Motor neuron (in vitro differentiated cells): ENCODE measurements at regions not wholly inside any gene's neighbourhood (a gene's known extent, or its start where the extent isn't known, plus 50 kb on each side); places are given as distances from the start of the nearest gene placed in this dataset.
A peak's percentile ranks its signal among the peaks of the same experiment; 100 is the strongest.
"Not testable (repeated sequence)": the region's sequence is repeated elsewhere in the genome, so short reads cannot be mapped to it uniquely, and the experiment has no call there.

Experiments
- ATAC-seq, 8 experiments: fragments of 200-7000 bp; cut with Tn5 transposase; replicated peaks in 6 of 8; 2 replicates each; pipeline ENCODE4 v1.8.0; 2021; ENCODE audit warnings: mild to moderate bottlenecking in 8 of 8, moderate library complexity in 8 of 8
- H3K27ac ChIP-seq, 2 donors: fragments of 250-450 bp; sonication (Bioruptor Pico); 2 replicates each; pipeline ENCODE4 v1.9.0; 2021; ENCODE audit warnings: antibody characterized with exemption in 2 of 2, mild to moderate bottlenecking in 2 of 2, moderate library complexity in 1 of 2
- H3K4me1 ChIP-seq, 2 donors: fragments of 250-450 bp; sonication (Bioruptor Pico); replicated peaks in 1 of 2; 2 replicates each; pipeline ENCODE4 v1.6.1; 2021; ENCODE audit warnings: antibody characterized with exemption in 2 of 2, mild to moderate bottlenecking in 2 of 2, moderate library complexity in 1 of 2
- H3K4me3 ChIP-seq, 5 donors: fragments of 250-450 bp; sonication (Bioruptor Pico); 2 replicates each; pipeline ENCODE4 v1.9.0; 2021; ENCODE audit warnings: antibody characterized with exemption in 5 of 5, mild to moderate bottlenecking in 5 of 5, moderate library complexity in 4 of 5
- WGBS, 10 experiments: fragments of 450-650 bp; shearing (Covaris generic); methylation state at CpG; one replicate each; pipeline ENCODE4 v1.0.0; 2022; 5-methylcytosine and 5-hydroxymethylcytosine counted together
- in situ Hi-C, 9 experiments: fragments of 400-800 bp; cut with MboI; loops; one replicate each; pipeline ENCODE4 v1.15.0; 2021; ENCODE audit warnings: low sequenced_read_pairs in 9 of 9, low pct_unique_long_range_greater_than_20kb in 2 of 9; ENCODE audit not compliant: unreplicated experiment in 9 of 9

DNA sequence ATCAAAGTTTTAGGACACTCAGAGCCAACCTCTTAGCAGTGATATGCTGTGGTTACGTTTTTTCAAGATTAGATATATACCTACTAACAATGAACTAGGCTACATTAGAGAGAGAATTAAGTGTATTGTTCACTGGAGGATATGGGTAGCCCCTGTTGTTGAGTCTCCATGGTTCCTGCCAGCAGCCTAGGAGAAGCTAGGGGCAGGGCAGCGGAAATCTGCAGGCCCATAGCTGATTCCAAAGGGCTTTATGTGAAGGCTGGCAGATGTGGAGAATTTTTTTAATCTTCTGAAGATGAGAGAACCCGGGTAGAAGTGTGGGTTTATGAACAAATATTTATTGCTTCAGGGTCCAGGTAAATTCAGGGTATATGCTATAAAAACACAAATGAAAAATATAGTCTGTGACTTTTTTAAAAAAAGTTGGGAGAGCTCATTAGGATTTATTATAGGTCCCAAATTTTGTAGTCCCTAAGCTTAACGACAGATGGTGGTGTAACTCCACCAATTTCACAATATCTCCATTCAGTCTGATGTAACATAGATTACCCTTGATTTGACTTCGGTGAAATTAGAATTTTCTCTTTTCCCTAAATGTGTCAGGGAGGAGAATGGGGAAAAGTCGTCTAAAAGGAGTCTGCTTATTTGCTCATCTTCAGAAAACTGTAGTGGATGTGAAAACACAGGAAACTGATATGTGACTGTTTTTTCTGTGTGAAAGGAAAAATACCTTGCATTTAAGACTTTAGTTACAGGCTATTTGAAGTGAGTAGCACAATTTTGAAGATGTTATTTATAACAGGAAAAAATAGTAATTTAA, 163.0 kb upstream of the PPP1R3A start:
- WGBS, 10 experiments: 6 to 35% (median 23%) methylated on average over 1 to 6 of the region's 6 CpGs
- no peak overlapping the region for H3K27ac ChIP-seq
- in situ Hi-C loops: loop anchor here in 3 of 9 experiments (10.0 to 25.0 kb wide), 3 partner anchors 330 to 580 kb away; partner anchors contain the start of gene FOXP2 (in 2 of the 3)
- ATAC-seq: peak in 1 of 8 experiments; percentile 7
- peak overlapping the region in 1 of 5 donors; percentile 28 for H3K4me3 ChIP-seq
- peaks cover 5 to 16% of the 10 kb centered on the region in 2 donors for H3K4me1 ChIP-seq

DNA sequence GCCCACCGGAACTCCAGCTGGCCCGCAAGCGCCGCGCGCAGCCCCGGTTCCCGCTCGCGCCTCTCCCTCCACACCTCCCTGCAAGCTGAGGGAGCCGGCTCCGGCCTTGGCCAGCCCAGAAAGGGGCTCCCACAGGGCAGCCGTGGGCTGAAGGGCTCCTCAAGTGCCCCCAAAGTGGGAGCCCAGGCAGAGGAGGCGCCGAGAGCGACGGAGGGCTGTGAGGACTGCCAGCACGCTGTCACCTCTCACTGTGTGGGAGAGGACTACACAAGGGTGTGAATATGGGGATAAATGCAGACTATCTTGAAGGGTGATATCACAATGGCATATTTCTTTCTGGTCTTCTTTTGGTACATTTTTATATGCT, 158.3 kb upstream of the PPP1R3A start:
- not testable (repeated sequence) for H3K4me3 ChIP-seq, H3K4me1 ChIP-seq, H3K27ac ChIP-seq, ATAC-seq
- 80 to 100% (median 94%) methylated on average over 1 to 7 of the region's 18 CpGs; no CpG with 5 or more reads in 7 of the 10 experiments for whole genome bisulfite sequencing, 10 experiments
- in situ Hi-C loops: loop anchor here in 2 of 9 experiments (25.0 kb wide), 2 partner anchors 335 to 585 kb away; partner anchors contain the start of gene FOXP2 (in 1 of the 2)

DNA sequence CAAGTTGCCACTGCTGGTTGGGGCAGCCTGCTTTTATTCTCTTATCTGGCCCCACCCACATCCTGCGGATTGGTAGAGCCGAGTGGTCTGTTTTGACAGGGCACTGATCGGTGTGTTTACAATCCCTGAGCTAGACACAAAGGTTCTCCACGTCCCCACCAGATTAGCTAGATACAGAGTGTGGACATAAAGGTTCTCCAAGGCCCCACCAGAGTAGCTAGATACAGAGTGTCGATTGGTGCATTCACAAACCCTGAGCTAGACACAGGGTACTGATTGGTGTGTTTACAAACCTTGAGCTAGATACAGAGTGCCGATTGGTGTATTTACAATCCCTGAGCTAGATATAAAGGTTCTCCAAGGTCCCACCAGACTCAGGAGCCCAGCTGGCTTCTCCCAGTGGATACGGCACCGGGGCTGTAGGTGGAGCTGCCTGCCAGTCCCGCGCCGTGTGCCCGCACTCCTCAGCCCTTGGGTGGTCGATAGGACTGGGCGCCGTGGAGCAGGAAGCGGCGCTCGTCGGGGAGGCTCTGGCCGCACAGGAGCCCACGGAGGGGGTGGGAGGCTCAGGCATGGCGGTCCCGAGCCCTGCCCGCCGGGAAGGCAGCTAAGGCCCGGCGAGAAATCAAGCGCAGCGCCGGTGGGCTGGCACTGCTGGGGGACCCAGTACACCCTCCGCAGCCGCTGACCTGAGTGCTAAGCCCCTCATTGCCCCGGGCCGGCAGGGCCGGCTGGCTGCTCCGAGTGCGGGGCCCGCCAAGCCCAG, 157.8 kb upstream of the PPP1R3A start:
- in situ Hi-C loops: loop anchor here in 2 of 9 experiments (25.0 kb wide), 2 partner anchors 336 to 586 kb away; partner anchors contain the start of gene FOXP2 (in 1 of the 2)
- WGBS, 10 experiments: 95 to 100% (median 100%) methylated on average over 3 to 4 of the region's 38 CpGs; no CpG with 5 or more reads in 7 of the 10 experiments
- not testable (repeated sequence) for ATAC-seq, H3K4me1 ChIP-seq, H3K27ac ChIP-seq, H3K4me3 ChIP-seq

DNA sequence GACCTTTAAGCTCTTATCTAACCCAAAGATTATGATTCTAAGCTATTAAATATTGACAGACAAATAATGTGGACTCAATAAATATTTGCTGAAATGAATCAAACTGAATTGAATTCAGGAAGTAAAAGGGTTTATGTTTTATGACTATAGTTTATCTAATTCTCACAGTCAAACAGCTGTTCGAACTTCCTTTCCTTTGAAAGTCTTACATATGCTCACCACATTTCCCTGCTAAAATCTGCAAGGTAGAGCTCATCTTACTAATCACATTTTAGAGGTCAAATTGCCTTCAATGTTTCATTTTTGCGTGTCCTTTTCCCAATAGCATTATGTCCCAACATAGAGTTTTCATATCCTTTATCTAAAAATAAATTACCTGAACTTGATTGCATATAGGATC, 154.9 kb upstream of the PPP1R3A start:
- Histone ChIP-seq H3K4me3 (no peak overlapping the region), H3K4me1 (no peaks in the 10 kb centered on the region), H3K27ac (no peak overlapping the region)
- no peak for ATAC-seq
- in situ Hi-C loops: no loop called here
- WGBS, 10 experiments: 0 to 100% (median 85%) methylated on average over 2 of the region's 2 CpGs; no CpG with 5 or more reads in 2 of the 10 experiments

DNA sequence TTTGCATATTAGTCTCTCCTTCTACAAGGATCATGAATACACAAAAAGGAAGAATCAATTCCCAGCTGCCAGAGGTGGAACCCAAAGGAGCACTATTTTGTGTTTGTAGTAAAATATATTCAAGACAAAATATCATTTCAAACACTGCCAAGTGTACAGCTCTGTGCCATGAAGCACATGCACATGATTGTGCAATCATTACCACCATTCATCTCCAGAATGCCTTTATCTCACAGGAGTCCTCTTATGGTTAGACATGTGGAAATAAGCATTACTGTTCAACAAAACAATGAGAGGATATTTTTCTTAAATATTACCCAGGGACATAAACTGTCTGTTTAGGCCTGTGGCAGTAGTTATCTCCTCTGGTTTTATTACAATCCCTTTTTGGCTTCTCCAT, 151.4 kb upstream of the PPP1R3A start:
- no peak for ATAC-seq

DNA sequence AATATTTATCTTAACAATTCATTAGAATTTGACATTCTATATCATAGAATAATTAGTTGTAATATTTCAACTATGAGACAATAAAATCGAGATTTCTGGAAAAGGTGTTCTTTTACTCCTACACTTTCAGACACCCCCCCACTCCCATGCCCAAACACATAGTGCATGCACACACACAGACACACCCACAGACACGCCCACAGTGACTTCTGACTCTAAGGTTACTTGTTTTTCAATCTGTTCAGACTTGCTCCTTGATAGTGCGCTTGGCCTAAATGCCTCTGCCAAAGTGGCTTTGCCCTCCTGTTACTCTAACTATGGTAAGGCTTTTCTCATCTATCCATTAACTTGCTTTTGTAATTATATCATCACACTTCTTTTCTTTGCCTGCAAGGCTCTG, 144.0 kb upstream of the PPP1R3A start:
- Histone ChIP-seq H3K4me1 (no peaks in the 10 kb centered on the region), H3K27ac (no peak overlapping the region), H3K4me3 (no peak overlapping the region)
- WGBS, 10 experiments: 0 to 100% (median 77%) methylated on average over 1 to 3 of the region's 3 CpGs; no CpG with 5 or more reads in 2 of the 10 experiments
- in situ Hi-C loops: no loop called here
- peak in 1 of 8 experiments; percentile 36 for ATAC-seq

More for the DNA sequence above, 151.4 kb upstream of the PPP1R3A start:
- no peaks in the 10 kb centered on the region for H3K4me1 ChIP-seq
- H3K27ac ChIP-seq: no peak overlapping the region
- in situ Hi-C loops: no loop called here
- H3K4me3 ChIP-seq: no peak overlapping the region

DNA sequence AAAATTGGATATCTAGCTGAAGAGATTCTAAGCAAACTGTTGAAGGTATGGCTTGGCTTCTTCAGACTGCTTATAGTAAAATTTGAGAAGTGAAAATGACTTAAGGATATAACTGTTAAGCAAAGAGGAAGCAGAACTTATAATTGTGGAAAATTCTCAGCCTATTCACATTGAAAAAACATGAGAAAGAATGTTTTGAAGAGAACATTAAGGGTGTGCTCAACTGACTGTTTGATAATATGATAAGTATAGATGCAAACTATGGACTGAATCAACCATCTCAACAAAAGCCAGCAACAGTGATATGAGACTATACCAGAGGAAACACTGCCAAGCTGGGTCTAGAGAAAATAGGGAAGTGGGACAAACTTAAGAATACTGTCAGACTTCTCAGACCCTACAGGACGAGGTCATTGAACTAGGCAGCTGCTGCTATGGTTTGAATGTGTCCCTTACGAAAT, 133.1 kb upstream of the PPP1R3A start:
- Histone ChIP-seq H3K4me1 (no peaks in the 10 kb centered on the region), H3K27ac (no peak overlapping the region), H3K4me3 (no peak overlapping the region)
- 0 to 100% (median 38%) methylated on average over 1 to 2 of the region's 2 CpGs; no CpG with 5 or more reads in 2 of the 10 experiments for WGBS, 10 experiments
- in situ Hi-C loops: no loop called here
- no peak for ATAC-seq

DNA sequence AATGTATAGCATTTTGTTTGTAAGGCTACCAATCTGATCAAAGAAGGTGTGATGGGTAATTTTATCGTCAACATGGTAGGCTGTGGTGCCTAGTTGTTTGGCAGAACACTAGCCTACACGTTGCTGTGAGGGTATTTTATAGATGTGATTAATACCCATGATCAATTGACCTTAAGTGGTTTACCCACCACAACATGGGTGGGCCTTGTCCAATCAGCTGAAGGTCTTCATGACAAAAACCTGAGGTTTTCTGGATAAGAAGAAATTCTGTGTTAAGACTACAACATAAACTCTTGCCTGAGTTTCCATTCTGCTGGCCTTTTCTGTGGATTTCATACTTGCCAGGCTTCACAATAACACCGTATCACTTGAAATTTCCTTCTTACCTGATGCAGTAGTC, 131.8 kb upstream of the PPP1R3A start:
- H3K27ac ChIP-seq: no peak overlapping the region
- no peaks in the 10 kb centered on the region for H3K4me1 ChIP-seq
- in situ Hi-C loops: no loop called here
- 20 to 100% (median 40%) methylated on average over 1 to 3 of the region's 3 CpGs; no CpG with 5 or more reads in 1 of the 10 experiments for WGBS, 10 experiments
- H3K4me3 ChIP-seq: no peak overlapping the region
- ATAC-seq: no peak

DNA sequence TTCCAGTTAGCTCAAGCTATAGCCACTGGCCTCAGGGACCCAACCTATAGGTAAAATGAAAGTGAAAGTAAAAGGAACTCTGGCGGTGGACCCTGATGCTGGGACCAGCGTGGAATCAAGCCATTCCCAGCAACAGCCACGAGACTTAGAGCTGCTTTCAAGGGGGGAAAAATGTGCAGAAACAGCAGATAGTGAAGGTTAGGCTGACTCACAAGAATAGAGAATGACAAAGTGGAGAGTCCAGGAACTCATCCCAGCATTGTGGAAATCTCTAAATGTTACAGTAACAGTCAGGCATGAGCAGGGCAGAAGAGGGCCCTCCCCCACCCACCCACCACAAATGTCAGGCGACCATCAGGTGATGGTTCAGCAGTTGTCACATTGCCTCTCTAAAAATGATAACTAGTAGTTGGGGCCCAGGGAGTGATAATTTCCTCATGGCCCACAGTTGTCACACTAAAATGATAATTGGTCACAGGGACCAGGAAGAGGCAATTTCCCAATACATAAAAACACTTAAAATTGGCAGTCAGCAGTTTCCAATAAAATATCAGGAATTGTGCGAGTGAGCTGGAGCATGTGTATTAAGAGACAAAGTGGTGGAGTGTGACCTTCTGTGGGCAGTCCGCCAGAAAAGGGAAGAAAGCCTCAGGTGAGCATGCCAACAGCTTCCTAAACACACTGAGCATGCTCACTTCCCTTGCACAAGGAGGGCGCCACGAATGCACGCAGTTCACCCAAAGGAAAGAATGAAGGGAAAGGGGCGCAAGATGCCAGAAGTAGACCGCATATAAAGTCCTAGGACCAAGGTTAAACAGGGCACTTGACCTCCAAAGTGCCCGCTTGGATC, 129.8 kb upstream of the PPP1R3A start:
- WGBS, 10 experiments: 20 to 95% (median 80%) methylated on average over 2 to 10 of the region's 12 CpGs; no CpG with 5 or more reads in 2 of the 10 experiments
- peak; percentile 20 to 87 (median 56) for ATAC-seq
- Histone ChIP-seq H3K4me1 (no peaks in the 10 kb centered on the region), H3K4me3 (peak overlapping the region in 1 of 5 donors; percentile 14), H3K27ac (no peak overlapping the region)
- in situ Hi-C loops: no loop called here

DNA sequence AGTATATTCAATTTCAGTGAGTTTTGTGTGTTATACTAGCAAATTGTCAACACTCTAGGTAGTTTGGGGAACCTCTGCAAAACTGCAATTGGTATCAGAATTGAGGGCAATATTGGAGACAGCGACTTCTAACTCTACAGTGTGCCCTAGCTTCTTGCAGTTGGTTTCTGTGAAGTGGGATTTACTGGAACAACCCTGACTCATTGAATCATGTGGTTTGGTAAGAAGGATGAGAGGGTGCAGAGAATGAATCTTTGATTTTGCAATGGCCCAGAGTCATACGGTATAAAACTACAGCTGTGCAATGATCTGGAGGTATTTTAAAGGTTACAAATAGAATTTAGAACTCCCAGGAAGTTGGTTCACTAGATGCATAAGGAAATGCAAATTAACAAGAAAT, 129.1 kb upstream of the PPP1R3A start:
- Histone ChIP-seq H3K4me3 (peak overlapping the region in 1 of 5 donors; percentile 14), H3K27ac (no peak overlapping the region), H3K4me1 (no peaks in the 10 kb centered on the region)
- WGBS, 10 experiments: 29 to 100% (median 93%) methylated on average over 1 to 2 of the region's 2 CpGs; no CpG with 5 or more reads in 3 of the 10 experiments
- in situ Hi-C loops: no loop called here
- peak in 5 of 8 experiments; percentile 17 to 88 (median 57) for ATAC-seq

DNA sequence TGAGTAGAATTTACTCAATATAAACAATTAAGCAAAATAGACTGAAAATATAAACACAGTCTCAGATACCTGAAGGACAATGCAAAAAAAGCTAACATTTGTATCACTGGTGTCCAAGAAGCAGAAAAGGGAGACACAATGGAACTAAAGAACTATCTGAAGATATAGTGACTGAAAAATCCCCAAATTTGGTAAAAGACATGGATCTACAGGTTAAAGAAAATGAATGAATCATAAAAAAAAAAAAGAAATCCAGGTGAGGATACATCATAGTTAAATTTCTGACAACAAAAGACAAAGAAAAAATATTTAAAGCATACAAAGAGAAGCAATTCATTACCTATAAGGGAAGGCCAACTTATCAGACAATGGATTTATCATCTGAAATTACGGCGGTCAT, 114.7 kb upstream of the PPP1R3A start:
- Histone ChIP-seq H3K27ac (no peak overlapping the region), H3K4me3 (no peak overlapping the region), H3K4me1 (no peaks in the 10 kb centered on the region)
- 75 to 100% (median 97%) methylated on average over 2 of the region's 2 CpGs; no CpG with 5 or more reads in 1 of the 10 experiments for WGBS, 10 experiments
- in situ Hi-C loops: no loop called here
- ATAC-seq: no peak

DNA sequence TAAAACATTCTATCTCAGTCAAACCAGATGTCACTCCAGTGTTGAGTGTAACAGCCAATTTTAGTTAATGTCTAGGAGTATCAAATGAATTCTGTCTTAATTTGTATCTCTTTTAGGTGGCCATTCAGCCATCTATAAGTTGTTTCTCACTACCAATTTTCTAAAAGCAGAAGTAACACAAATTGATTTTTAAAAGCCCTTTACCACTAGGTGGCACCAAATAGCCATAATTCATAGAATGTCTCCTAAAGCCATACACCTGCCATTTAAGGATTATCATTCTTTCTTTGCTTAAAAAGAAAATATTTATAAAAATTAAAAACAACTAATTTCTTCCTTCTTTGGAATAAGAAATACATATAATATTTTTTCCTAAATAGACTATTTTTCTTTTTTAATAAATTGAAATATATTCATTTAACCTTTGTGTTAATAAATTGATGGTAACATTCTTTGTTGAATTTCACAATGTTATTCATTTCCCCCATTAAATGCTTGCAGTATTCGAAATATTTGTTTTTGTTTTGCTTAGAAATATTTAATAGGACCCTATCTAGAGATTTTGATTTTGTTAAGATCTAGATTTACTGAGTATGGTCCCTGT, 107.8 kb upstream of the PPP1R3A start:
- Histone ChIP-seq H3K4me3 (no peak overlapping the region), H3K27ac (no peak overlapping the region), H3K4me1 (no peaks in the 10 kb centered on the region)
- peak in 3 of 8 experiments; percentile 20 to 24 (median 20) for ATAC-seq
- in situ Hi-C loops: no loop called here
- WGBS, 10 experiments: 0 to 17% (median 0%) methylated on average over 1 of the region's 1 CpG; no CpG with 5 or more reads in 1 of the 10 experiments
